22Rv1 (cell line): ENCODE measurements at regions not wholly inside any gene's neighbourhood (a gene's known extent, or its start where the extent isn't known, plus 50 kb on each side); places are given as distances from the start of the nearest gene placed in this dataset.

Experiments used
- H3K27ac ChIP-seq: fragments of 450-650 bp; 2 replicates; pipeline ENCODE4 v1.5.1; 2017
- CTCF ChIP-seq: fragments of 450-650 bp; IDR thresholded peaks from 2 replicates; pipeline ENCODE4 v1.5.1; 2017; ENCODE audit warnings: mild to moderate bottlenecking
- ZFX ChIP-seq: fragments of 450-650 bp; IDR thresholded peaks from 2 replicates; pipeline ENCODE4 v1.6.1; 2017; ENCODE audit warnings: antibody characterized with exemption, borderline replicate concordance

GRCh38 chr10:128883231-128884032, 583.6 kb upstream of the MGMT start:
- TF ChIP-seq ZFX (no peak), CTCF (no peak)

GRCh38 chr10:128884033-128884425, 583.0 kb upstream of the MGMT start:
- TF ChIP-seq ZFX (no peak), CTCF (no peak)
- no peak overlapping the region for H3K27ac ChIP-seq

More at GRCh38 chr10:128883231-128884032, 583.6 kb upstream of the MGMT start:
- H3K27ac ChIP-seq = no peak overlapping the region

- H3K27ac ChIP-seq = no peak overlapping the region
- no peak for TF ChIP-seq CTCF
- TF ChIP-seq ZFX = no peak
These were observed 582.5 kb upstream of the MGMT start for GRCh38 chr10:128884496-128885072.

- TF ChIP-seq ZFX (no peak), CTCF (no peak)
- H3K27ac ChIP-seq = no peak overlapping the region
These were observed 581.2 kb upstream of the MGMT start for GRCh38 chr10:128885573-128886555.

- no peak overlapping the region for H3K27ac ChIP-seq
- TF ChIP-seq CTCF (no peak), ZFX (no peak)
These were observed 579.2 kb upstream of the MGMT start for GRCh38 chr10:128887856-128888255.

- no peak overlapping the region for H3K27ac ChIP-seq
- TF ChIP-seq ZFX = no peak
- TF ChIP-seq CTCF = no peak
These were observed 575.0 kb upstream of the MGMT start for GRCh38 chr10:128892005-128892404.

GRCh38 chr10:128894641-128895040, 572.4 kb upstream of the MGMT start:
- no peak overlapping the region for H3K27ac ChIP-seq
- TF ChIP-seq CTCF = no peak
- no peak for TF ChIP-seq ZFX
